T-helper 1 cell treated with Interleukin-12 subunit alpha and Interleukin-12 subunit beta and Interleukin-4 antibody, amounts not matched to agents 30 ng/mL and 1 ng/mL, for 36 hours (primary cell): ENCODE measurements at regions not wholly inside any gene's neighbourhood (a gene's known extent, or its start where the extent isn't known, plus 50 kb on each side); places are given as distances from the start of the nearest gene placed in this dataset.
"Not testable (repeated sequence)": the region's sequence is repeated elsewhere in the genome, so short reads cannot be mapped to it uniquely, and the experiment has no call there.

Source experiments
- intact Hi-C: fragments of 100-400 bp; cut with micrococcal nuclease; formaldehyde crosslinking; loops from one replicate; pipeline ENCODE4 v1.15.1; 2024

- intact Hi-C loops, result no loop called here
Observed at GRCh38 chr10:8172604-8173003, 118.1 kb downstream of the GATA3 start.

GRCh38 chr10:8173243-8173865, 118.9 kb downstream of the GATA3 start:
- intact Hi-C loops, result no loop called here

DNA sequence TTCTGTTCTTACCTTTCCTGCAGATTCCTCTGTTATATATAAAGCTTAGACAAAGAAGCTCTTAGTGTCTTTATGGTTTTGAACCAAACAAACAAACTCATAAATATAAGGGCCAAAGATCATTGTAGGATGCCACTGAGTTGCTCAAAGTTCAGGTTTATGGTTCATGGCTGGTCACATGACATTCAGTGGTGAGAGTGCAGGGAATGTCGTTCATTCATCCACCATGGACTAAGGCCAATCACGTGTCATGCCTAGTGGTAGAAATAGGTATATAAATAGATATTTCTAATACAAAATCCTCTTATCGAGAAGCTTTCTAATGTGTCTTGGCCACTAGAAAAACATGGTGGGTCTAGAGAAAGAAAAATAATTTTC, 119.4 kb downstream of the GATA3 start:
- intact Hi-C loops, result no loop called here

DNA sequence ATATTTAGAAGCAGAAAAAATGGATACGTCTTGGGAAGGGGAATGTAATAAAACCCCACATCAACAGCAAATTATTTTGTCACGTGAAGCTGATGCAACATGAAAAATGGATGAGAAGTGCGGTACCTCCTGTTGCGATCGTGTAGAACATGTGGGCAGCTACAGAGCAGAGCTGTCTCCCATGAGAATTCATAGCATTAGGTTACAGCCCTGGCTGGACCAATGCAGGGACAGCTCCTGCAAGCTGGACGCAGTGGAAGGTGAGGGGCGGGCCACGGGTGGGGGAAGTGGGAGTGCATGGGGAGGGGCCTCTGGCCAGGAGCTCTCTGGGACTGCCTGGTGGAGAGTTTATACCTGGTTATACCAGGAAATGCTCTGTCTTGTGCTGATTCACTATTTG, 120.3 kb downstream of the GATA3 start:
- intact Hi-C loops, result no loop called here

DNA sequence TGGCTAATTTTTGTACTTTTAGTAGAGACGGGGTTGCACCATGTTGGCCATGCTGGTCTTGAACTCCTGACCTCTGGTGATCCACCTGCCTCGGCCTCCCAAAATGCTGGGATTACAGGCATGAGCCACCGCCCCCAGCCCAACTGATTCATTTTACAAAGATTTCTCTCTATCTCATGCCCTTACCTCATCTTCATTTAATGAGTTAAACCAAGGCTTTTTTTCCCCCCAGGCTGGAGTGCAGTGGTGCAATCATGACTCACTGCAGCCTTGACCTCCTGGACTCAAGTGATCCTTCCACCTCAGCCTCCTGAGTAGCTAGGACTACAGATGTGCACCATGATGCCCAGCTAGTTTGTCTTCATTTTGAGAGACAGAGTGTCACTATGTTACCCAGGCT, 123.0 kb downstream of the GATA3 start:
- intact Hi-C loops, result not testable (repeated sequence)

DNA sequence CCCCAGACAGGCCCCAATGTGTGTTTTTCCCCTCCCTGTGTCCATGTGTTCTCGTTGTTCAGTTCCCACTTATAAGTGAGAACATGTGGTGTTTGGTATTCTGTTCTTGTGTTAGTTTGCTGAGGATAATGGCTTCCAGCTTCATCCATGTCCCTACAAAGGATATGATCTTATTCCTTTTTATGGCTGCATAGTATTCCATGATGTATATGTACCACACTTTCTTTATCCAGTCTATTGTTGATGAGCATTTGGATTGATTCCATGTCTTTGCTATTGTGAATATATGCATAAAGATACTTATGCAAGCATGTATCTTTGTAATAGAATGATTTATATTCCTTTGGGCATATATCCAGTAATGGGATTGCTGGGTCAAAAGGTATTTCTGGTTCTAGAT, 125.3 kb downstream of the GATA3 start:
- intact Hi-C loops, result loop anchor here (5.0 kb wide), 1 partner anchor 223 kb away; no protein-coding TSS in a partner anchor

- intact Hi-C loops, result loop anchor here (5.0 kb wide), 1 partner anchor 222 kb away; no protein-coding TSS in a partner anchor
Observed at GRCh38 chr10:8180360-8181109, 126.0 kb downstream of the GATA3 start.

GRCh38 chr10:8181496-8182157, 127.1 kb downstream of the GATA3 start:
- intact Hi-C loops, result loop anchor here (2.0 to 5.0 kb wide), 6 partner anchors 63 to 221 kb away; no protein-coding TSS in a partner anchor

DNA sequence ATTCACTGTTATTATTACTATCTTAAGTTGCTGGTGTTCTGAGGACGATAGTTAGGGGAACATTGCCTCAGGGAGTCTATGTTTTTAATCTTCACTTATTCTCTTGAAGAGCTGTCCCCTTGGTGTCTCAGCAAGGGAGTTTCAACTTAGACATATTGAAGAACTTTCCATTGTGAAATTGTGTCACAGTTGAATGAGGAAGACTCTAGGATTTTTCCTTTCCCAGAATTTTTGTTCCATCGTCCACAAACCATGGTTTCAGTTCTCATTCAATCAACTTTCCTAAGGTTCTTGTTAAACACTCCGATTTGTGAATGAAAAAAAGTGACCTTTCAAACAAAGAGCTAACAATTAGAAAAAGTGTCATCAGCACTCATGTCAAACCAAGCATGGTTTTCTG, 128.3 kb downstream of the GATA3 start:
- intact Hi-C loops, result loop anchor here (1.0 to 5.0 kb wide), 7 partner anchors 46 to 219 kb away; no protein-coding TSS in a partner anchor

DNA sequence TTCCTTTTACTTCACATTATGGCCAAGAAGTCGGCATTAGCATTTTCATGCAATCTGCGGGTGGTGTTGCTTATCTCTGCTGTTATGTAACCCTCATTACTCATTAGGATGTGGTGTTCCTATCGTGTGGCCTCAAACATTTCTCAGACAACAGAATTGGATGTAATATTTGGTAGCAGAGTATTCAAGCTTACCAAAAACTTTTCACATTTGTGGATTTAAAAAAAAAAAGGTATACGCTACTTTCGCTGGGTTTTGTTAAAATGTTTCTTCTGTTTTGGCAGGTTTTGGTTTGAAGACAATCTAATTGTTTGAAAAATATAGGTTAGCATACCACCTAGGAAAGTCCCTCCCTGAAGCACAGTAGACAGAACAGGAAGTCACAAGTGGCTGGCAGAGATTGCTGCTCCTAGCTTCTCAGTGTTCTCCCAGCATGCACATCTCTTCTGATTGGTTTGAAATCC, 128.8 kb downstream of the GATA3 start:
- intact Hi-C loops, result loop anchor here (1.0 to 5.0 kb wide), 7 partner anchors 46 to 219 kb away; no protein-coding TSS in a partner anchor

GRCh38 chr10:8187171-8187666, 132.7 kb downstream of the GATA3 start:
- intact Hi-C loops, result no loop called here

- intact Hi-C loops, result no loop called here
Observed at GRCh38 chr10:8189458-8189857, 135.0 kb downstream of the GATA3 start.

GRCh38 chr10:8192301-8192700, 137.8 kb downstream of the GATA3 start:
- intact Hi-C loops, result no loop called here

DNA sequence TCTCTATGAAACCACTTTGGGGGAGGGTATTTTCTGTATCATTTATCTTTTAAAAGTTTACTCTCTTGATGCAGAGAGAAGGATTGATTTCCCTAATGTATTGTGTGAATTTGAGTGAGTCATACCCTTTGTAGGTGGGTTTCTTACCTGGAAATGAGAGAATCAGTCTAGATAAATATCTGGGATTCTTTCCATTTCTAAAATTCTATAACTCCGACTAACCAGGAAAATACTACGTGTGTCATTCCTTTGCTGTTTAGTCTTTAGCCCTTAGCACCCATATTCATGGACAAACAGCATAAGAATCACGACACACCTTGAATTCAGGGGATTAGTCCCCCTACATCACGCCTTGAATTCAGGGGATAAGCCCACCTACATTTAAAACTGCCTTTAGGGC, 139.1 kb downstream of the GATA3 start:
- intact Hi-C loops, result no loop called here

DNA sequence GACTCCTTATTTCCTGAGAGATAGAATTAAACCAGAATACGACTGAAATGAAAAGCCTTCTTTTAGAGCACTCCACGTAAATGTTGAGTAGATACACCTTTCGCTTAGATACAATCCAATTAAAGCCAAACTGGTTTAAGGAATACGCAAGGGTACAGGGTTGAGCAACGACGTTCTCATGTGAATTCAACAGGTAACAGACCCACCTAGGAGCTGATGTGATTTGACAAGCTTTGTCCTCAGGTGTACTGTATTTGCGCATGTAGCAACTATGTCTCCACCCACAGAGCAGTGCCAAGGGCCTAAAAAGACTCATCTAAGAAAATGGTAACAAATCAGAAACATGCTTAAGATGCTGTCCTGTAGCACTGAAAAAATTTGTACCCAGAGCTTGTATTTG, 139.6 kb downstream of the GATA3 start:
- intact Hi-C loops, result no loop called here

DNA sequence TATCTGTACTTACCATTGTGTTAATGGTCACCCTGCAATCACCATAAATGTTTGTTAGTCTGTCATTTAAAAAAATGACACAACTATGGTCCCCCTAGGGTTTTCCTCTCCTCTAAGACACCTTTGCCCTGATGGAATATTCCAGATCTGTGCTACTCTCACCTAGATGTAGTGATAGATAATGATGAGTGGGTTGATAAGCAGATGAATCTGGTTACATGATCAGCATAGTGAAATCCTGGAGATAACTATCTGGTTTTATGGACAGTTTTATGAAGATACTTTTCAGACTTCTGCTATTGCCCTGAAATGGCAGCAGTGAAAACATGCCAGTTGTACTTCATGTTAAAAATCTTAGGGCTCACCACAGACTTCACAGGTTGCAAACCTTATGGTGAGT, 152.4 kb downstream of the GATA3 start:
- intact Hi-C loops, result no loop called here

GRCh38 chr10:8211631-8212030, 157.1 kb downstream of the GATA3 start:
- intact Hi-C loops, result no loop called here

- intact Hi-C loops, result no loop called here
Observed at GRCh38 chr10:8213735-8214134, 159.2 kb downstream of the GATA3 start.

DNA sequence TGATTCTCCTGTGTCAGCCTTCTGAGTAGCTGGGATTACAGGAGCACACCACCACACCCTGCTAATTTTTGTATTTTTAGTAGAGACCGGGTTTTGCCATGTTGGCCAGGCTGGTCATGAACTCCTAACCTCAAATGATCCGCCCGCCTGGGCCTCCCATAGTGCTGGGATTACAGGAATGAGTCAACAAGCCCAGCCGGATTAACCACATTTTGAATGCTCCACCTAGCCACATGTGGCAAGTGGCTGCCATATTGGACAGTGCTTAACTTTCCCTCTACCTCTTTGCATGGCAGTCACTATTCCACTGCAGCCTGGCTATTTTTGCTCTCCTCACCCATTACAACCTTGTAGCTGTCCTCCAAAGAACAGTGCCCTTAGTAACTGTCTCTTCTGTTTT, 160.1 kb downstream of the GATA3 start:
- intact Hi-C loops, result no loop called here

GRCh38 chr10:8216893-8217292, 162.4 kb downstream of the GATA3 start:
- intact Hi-C loops, result no loop called here

- intact Hi-C loops, result no loop called here
Observed at GRCh38 chr10:8221451-8221850, 167.0 kb downstream of the GATA3 start.

GRCh38 chr10:8224591-8224990, 170.1 kb downstream of the GATA3 start:
- intact Hi-C loops, result no loop called here
